ENCODE measurements at regions not wholly inside any gene's neighbourhood (a gene's known extent, or its start where the extent isn't known, plus 50 kb on each side); places are given as distances from the start of the nearest gene placed in this dataset.

- no peak for TF ChIP-seq SP4 (IDR thresholded peaks at IDR 0.05; ENCODE audit: low read length)
These were observed 144.1 kb upstream of the GLI2 start (continued) for GRCh38 chr2:120591572-120591971.
